PC-9 (cell line): ENCODE measurements at regions not wholly inside any gene's neighbourhood (a gene's known extent, or its start where the extent isn't known, plus 50 kb on each side); places are given as distances from the start of the nearest gene placed in this dataset.

Source experiments
- BruUV-seq: library from RNA; stranded (reverse); fragments of 400-500 nt; replicated peaks from 2 replicates; lab custom pipeline; 2021; lab: Mats Ljungman, UMichigan
- CTCF ChIA-PET: fragments of 300-600 bp; sonication (Branson Sonifier 250); formaldehyde crosslinking; loops from one replicate; lab custom pipeline; 2022; ENCODE audit warnings: antibody characterized with exemption; lab: Charles Lee
- POLR2A ChIA-PET: fragments of 300-600 bp; sonication (Branson Sonifier 250); formaldehyde crosslinking; loops from one replicate; lab custom pipeline; 2022; ENCODE audit warnings: antibody characterized with exemption; ENCODE audit not compliant: unreplicated experiment; lab: Charles Lee
- DNase-seq, 2 experiments: peaks; one replicate each; pipeline versions ENCODE4 v3.0.0 to v3.0.0-alpha.2; 2015 to 2022; ENCODE audit warnings: mixed read lengths in 1 of 2
- H2AFZ ChIP-seq: fragments of 200-600 bp; sonication (generic); 2 replicates; pipeline ENCODE4 v1.8.1; 2017; ENCODE audit warnings: antibody characterized with exemption
- H3F3A ChIP-seq: fragments of 200-600 bp; sonication (generic); 2 replicates; pipeline ENCODE4 v1.8.1; 2017; ENCODE audit warnings: antibody characterized with exemption, mild to moderate bottlenecking, low read depth; ENCODE audit not compliant: insufficient read depth
- H3K27ac ChIP-seq: fragments of 200-600 bp; sonication (generic); 2 replicates; pipeline ENCODE4 v1.6.1; 2016; ENCODE audit warnings: mixed run types
- H3K27me3 ChIP-seq: fragments of 200-600 bp; sonication (generic); 2 replicates; pipeline ENCODE4 v1.6.1; 2016; ENCODE audit warnings: low read depth, mixed run types; ENCODE audit not compliant: insufficient read depth
- H3K36me3 ChIP-seq: fragments of 200-600 bp; sonication (generic); 2 replicates; pipeline ENCODE4 v1.6.1; 2016; ENCODE audit warnings: low read depth, mixed run types
- H3K4me1 ChIP-seq: fragments of 200-600 bp; sonication (generic); replicated peaks from 2 replicates; pipeline ENCODE4 v1.6.1; 2016; ENCODE audit warnings: mixed run types; ENCODE audit not compliant: insufficient read depth
- H3K4me2 ChIP-seq: fragments of 200-600 bp; sonication (generic); 2 replicates; pipeline ENCODE4 v1.6.1; 2017; ENCODE audit warnings: mixed run types
- H3K4me3 ChIP-seq: fragments of 200-600 bp; sonication (generic); 2 replicates; pipeline ENCODE4 v1.6.1; 2016; ENCODE audit warnings: mixed run types
- H3K79me2 ChIP-seq: fragments of 200-600 bp; sonication (generic); 2 replicates; pipeline ENCODE4 v1.6.1; 2017; ENCODE audit warnings: low read depth, mixed run types
- H3K9me2 ChIP-seq: fragments of 200-600 bp; sonication (generic); 2 replicates; pipeline ENCODE4 v1.8.1; 2017; ENCODE audit warnings: mild to moderate bottlenecking; ENCODE audit not compliant: insufficient read depth
- H3K9me3 ChIP-seq: fragments of 200-600 bp; sonication (generic); 2 replicates; pipeline ENCODE4 v1.8.1; 2016; ENCODE audit warnings: low read depth; ENCODE audit not compliant: insufficient read depth
- H4K20me1 ChIP-seq: fragments of 200-600 bp; sonication (generic); 2 replicates; pipeline ENCODE4 v1.8.1; 2017; ENCODE audit not compliant: insufficient read depth
- EZH2 ChIP-seq: fragments of 200-600 bp; sonication (generic); IDR thresholded peaks from 2 replicates; pipeline ENCODE4 v1.8.0; 2017; ENCODE audit warnings: antibody characterized with exemption, low read depth
- intact Hi-C: fragments of 100-400 bp; cut with micrococcal nuclease; formaldehyde crosslinking; loops from one replicate; pipeline ENCODE4 v1.10.0; 2022; ENCODE audit not compliant: unreplicated experiment
- TF ChIP-seq, protein P1 (sequence below): fragments of 200-600 bp; sonication (generic); conservative IDR thresholded peaks from 2 replicates; pipeline ENCODE4 v1.6.1; 2017; ENCODE audit warnings: mixed run types, antibody characterized with exemption, mild to moderate bottlenecking, moderate library complexity

DNA sequence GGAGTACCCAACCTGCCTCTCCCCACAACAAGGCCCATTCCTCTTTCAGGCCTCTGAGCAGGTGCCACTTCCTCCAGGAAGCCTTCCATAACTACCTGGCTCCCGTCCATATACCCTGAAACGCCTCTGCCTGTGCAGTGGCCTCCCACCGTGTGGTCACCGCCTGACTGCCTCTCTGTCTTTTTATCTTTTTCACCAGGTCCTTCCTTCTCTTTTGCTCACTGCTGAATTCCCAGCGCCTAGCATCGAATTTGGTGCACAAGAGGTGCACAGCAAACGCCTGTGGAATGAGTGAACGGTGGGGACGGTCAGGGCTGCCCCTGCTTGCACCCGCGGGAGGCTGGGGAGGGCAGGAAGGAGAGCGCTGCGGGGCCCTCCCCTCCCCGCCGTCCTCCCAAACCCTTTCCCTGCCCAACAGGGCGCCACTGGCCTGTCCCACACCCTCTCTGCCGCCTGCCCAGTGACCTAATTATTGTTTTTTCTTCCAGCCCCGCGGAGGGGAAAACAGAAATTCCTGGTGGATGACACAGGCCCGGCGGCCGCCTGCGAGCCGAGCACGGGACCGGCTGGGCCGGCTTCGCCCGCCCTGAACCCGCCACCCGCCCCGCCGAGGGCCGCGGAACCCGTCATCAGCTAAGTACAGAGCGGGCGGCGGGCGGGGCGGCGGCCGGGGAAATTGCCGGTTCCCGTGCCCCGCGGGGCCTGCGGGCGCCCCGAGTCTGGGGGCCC, 140.1 kb downstream of the SMAD6 start:
- Histone ChIP-seq H3K4me1 (peaks cover 29% of the 10 kb centered on the region), H3K4me3 (peak overlapping the region; percentile 46; the same call in 1 of the 2 replicates), H3K4me2 (peak overlapping the region; percentile 78), H3K36me3 (no peaks in the 10 kb centered on the region), H4K20me1 (no peaks in the 10 kb centered on the region), H3K27me3 (no peaks in the 10 kb centered on the region), H3K79me2 (no peaks in the 10 kb centered on the region), H3K27ac (peak overlapping the region; percentile 81), H3K9me2 (no peaks in the 10 kb centered on the region), H3K9me3 (no peaks in the 10 kb centered on the region), H3F3A (peaks cover 12% of the 10 kb centered on the region), H2AFZ (no peak overlapping the region; the same call in 1 of the 2 replicates)
- POLR2A ChIA-PET = interaction anchor here (0.7 to 0.9 kb wide), 4 partner anchors 8 to 207 kb away, joined by 3 to 15 read pairs (median 4); no protein-coding TSS in a partner anchor
- BruUV-seq = no TSS peak
- DNase-seq = peak; percentile 77 to 92
- intact Hi-C loops = loop anchor here (2.0 kb wide), 2 partner anchors 39 to 67 kb away; no protein-coding TSS in a partner anchor
- no peak for TF ChIP-seq EZH2
- TF ChIP-seq, protein P1, sequence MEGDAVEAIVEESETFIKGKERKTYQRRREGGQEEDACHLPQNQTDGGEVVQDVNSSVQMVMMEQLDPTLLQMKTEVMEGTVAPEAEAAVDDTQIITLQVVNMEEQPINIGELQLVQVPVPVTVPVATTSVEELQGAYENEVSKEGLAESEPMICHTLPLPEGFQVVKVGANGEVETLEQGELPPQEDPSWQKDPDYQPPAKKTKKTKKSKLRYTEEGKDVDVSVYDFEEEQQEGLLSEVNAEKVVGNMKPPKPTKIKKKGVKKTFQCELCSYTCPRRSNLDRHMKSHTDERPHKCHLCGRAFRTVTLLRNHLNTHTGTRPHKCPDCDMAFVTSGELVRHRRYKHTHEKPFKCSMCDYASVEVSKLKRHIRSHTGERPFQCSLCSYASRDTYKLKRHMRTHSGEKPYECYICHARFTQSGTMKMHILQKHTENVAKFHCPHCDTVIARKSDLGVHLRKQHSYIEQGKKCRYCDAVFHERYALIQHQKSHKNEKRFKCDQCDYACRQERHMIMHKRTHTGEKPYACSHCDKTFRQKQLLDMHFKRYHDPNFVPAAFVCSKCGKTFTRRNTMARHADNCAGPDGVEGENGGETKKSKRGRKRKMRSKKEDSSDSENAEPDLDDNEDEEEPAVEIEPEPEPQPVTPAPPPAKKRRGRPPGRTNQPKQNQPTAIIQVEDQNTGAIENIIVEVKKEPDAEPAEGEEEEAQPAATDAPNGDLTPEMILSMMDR = no peak
- CTCF ChIA-PET = interaction anchor here (0.6 kb wide), 4 partner anchors 11 to 341 kb away, joined by 3 to 10 read pairs (median 4); no protein-coding TSS in a partner anchor

DNA sequence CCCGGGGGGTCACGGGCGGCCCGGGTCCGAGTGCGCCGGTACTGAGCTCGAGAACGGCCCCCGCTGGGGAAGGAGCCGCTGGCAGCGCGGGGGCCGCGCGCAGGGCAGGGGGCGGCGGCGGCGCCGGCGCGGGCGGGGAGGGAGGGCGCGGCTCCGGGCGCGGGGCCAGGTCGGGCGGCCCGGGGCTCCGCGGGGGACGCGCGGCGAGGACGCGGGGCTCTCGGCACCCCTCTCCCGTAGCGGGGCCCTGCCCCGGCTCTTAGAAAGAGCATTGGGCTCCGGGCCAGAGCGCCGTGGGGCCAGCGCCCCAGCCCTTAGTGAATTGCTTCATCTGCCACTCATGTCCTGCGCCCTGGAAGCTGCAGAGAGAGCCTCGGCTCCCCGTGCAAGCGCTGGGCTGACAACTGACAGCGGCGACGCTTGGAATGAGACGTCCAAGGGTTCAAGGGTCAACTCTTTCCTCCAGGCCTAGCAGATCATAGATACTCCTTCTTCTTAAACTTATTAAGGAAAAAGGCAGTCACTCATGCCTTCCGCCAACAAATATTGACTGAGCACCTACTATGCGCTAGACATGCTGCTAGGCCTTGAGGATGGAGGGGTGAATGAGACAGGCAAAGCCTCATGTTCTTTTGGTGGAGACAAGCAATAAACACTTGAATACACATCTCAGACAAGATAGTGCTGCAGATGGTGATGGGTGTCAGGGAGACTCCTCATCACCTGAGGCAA, 140.8 kb downstream of the SMAD6 start:
- Histone ChIP-seq H2AFZ (no peak overlapping the region), H3F3A (peaks cover 12% of the 10 kb centered on the region), H3K27ac (0 out of 2 replicates have a peak overlapping the region, but pooled peaks have one; percentile 37), H3K36me3 (no peaks in the 10 kb centered on the region), H3K4me1 (peaks cover 29% of the 10 kb centered on the region), H3K9me3 (no peaks in the 10 kb centered on the region), H4K20me1 (no peaks in the 10 kb centered on the region), H3K4me3 (peak overlapping the region; percentile 51; the same call in 1 of the 2 replicates), H3K27me3 (no peaks in the 10 kb centered on the region), H3K4me2 (peak overlapping the region; percentile 72), H3K79me2 (no peaks in the 10 kb centered on the region), H3K9me2 (no peaks in the 10 kb centered on the region)
- intact Hi-C loops = loop anchor here (2.0 kb wide), 2 partner anchors 40 to 68 kb away; no protein-coding TSS in a partner anchor
- TSS peak; percentile 87 for BruUV-seq
- POLR2A ChIA-PET = interaction anchor here (0.6 to 0.9 kb wide), 5 partner anchors 8 to 978 kb away, joined by 3 to 15 read pairs (median 4); no protein-coding TSS in a partner anchor
- CTCF ChIA-PET = no interaction called here
- peak in 1 of 2 experiments; percentile 63 for DNase-seq
- no peak for TF ChIP-seq EZH2
- TF ChIP-seq, protein P1 = no peak

DNA sequence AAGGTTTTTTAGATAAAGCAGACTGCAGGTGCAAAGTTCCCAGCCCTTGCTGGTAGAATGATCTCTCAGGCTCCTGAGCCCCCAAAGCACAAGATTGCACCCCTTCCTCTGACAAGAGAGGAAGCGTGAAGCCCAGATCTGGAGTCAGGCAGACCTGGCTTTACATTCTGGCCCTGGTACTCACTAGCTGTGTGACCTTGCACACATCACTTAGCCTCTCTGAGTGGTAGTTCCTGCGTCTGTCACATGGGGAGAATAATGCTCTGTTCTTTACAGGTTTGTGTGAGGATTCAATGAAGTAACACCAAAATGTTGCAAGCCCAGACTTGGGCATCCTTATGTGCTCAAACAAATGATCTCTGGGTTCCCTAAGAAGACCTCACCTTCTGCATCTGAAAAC, 141.5 kb downstream of the SMAD6 start:
- TF ChIP-seq EZH2 = no peak
- TF ChIP-seq, protein P1 = no peak
- CTCF ChIA-PET = no interaction called here
- H3K36me3 ChIP-seq = no peaks in the 10 kb centered on the region
- H4K20me1 ChIP-seq = no peaks in the 10 kb centered on the region
- H3K4me2 ChIP-seq = peak overlapping the region; percentile 72
- POLR2A ChIA-PET = no interaction called here
- no peak overlapping the region for H2AFZ ChIP-seq
- no peak for DNase-seq
- no peaks in the 10 kb centered on the region for H3K9me2 ChIP-seq
- no peaks in the 10 kb centered on the region for H3K9me3 ChIP-seq
- no peak overlapping the region for H3K27ac ChIP-seq
- no peak overlapping the region for H3K4me3 ChIP-seq
- intact Hi-C loops = loop anchor here (2.0 kb wide), 2 partner anchors 41 to 69 kb away; no protein-coding TSS in a partner anchor
- H3K27me3 ChIP-seq = no peaks in the 10 kb centered on the region
- peaks cover 12% of the 10 kb centered on the region for H3F3A ChIP-seq
- BruUV-seq = no TSS peak
- H3K79me2 ChIP-seq = no peaks in the 10 kb centered on the region
- peaks cover 29% of the 10 kb centered on the region for H3K4me1 ChIP-seq
